Fibroblast of skin of left quadriceps (primary cell): ENCODE measurements at regions not wholly inside any gene's neighbourhood (a gene's known extent, or its start where the extent isn't known, plus 50 kb on each side); places are given as distances from the start of the nearest gene placed in this dataset.

Source experiments
- DNase-seq, 2 experiments: peaks; one replicate each; pipeline ENCODE4 v3.0.0-alpha.2; 2013; ENCODE audit warnings: low read depth in 2 of 2

DNA sequence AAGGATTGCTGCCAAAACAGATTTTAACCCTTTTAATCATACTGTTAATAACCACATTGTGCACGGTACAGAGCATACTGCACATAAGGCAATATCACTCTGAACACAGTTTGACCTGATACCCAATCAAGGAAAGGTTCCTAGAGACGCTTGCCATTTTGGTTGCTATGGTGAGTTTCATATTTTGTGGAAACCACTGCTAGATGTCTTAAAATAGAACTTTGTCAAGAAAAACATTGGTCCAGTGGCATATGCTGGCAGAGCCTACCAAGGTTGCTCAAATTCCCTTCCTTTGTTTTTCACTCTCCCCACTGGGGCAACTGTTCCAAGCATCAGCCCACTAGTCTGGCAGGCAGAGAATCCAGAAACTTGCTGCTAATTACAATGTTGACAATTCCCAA lies 114.8 kb upstream of the DPYD start:
- no peak for DNase-seq

DNA sequence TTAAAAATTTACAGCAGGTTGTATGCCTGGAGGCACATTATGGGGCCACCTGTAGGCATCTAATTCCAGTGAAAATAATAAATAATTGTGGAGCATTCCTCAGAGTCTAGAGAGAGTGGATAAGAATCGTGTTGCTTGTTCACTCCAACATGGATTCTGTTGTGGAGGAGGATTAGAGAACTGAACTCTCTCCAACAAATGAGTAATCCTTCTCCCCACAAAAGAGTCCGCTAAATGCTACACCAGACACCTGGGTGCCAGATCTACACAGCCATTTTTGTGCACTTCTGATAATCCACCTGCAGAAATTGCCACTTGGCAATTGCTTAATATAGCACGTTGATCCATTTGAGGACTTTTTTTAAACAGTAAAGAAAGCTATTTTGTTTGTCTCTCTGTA lies 113.7 kb upstream of the DPYD start:
- DNase-seq, result no peak

DNA sequence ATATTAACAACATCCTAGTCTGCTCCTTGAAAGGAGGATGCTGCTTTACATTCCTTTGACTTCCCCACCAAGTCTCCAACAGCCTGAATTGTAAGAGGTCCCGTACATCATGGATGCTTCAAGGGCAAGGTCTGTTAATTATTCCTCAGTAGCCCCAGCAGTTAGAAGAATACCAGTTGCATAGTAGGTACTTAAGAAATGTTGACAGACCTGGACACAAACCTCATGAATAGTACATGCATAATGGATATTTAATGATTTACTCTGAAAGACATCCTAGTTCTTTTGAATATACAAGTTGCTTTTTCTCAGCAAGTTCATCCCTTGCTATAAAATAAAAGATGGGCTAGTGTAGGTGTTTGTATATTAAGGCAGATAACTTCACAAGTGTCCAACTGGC lies 112.1 kb upstream of the DPYD start:
- no peak for DNase-seq

DNA sequence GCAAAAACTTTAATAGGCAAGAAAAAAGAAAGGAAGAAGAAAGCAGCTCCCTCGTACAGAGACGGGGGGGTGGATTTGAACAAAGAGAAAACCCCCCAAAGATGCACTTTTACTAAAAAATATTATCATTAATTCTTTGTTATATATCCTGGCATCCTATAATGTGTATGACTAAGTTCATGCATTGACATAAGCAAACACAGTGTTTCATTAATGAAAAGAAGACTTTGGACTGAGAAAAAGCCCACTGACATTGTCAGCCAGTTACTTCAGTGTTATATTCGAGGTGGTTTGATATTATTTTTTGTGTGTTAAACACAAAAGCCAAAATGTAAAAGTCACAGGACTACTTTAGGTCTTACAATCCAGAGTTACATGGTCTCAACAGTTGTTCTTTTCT lies 110.1 kb upstream of the DPYD start:
- DNase-seq, result no peak

DNA sequence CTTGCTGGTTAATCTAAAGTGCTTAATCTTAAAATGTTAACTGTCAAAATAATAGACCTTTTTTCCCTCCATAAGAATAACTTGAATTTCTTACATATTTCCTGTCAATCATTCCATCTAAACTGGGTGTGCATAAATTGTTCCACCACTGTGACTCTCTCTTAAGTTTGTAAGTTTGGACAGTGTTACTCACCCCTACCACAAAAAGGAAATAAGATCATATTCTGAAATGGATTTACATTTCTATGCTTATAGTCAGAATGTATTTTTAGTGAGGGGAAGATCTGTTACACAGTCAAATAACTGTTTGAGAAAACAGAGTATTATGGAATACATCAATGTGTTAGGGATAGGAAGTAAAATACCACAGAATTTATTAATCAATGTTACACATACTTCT lies 109.6 kb upstream of the DPYD start:
- DNase-seq, result no peak

DNA sequence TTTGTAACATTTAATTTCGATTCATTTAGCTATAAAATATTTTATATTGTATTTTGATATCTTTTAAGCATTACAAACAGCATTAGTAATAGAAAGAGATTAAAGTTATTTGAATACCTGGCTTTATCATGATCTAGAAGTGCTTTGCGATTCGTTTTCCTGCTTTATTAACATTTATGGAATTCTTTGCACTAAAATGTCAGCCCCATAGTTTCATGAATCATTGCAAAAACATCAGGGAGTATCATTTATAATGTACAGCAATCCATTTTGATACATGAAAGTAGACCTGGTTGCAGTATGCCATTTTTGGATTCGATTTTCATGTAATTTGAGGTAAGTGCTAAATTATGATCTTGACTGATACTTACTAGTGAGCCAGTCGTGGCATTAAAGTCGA lies 108.0 kb upstream of the DPYD start:
- DNase-seq, result no peak

DNA sequence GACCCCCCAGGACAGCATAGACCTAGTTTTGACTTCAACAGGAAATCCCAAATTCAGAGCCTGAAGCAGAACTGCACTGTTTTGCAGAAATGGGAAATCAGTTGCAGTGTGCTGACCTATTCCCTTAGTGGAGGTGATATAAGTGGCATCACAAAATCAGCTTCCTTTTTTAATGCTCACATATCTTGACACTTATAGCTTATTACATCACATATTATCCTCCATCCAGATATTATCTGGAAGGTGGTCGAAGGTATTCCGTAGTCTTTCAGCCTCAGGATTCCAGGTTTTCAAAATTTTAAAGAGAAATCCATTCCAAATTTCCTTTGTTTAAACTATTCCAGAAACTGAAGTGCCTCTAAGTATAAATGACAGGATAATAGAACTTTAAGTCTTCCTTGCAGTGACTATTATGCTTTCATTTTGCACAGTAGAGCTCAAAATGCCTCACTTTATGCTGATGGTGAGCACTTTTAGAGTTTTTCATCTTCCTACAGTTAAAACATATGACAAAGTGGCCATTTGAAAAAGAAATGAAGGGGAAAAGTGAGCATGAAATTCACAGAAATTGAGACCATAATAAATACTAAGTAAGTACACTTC lies 106.4 kb upstream of the DPYD start:
- no peak for DNase-seq

DNA sequence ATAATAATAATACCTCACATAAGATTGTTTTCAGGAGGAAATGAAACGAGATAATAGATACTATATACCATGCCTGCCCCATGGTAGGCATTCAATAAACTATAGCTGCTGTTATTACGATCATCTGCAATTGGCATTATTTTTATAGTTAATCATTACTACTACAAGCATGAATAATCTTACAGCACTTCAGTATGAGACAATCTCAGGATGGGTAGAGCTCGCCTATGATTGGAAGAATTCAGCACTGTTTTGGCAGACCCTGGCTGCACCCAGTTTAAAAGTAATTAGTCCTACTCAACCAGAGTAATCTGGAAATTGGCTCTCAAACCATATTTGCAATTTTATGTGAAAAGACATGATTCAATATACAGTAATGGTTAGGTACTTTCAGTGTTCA lies 105.0 kb upstream of the DPYD start:
- DNase-seq, result no peak

DNA sequence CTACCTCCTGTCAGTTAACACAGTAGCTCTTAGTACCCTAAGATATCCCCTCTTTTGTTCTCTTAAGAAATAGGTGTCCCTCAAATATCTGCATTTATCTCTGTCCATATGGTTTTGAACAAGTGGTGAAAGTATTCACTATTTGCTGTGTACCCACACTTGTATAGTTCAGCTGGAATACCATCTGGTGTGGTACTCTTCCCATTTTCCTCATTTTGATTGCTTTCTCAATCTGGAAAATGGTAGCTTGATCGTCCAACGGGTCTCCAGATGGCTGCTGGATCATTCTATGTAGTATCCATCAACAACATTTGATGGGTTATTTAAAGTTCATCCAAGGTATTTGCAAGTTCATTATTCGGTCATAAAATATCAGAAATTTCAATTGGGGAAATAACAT lies 100.3 kb upstream of the DPYD start:
- no peak for DNase-seq

DNA sequence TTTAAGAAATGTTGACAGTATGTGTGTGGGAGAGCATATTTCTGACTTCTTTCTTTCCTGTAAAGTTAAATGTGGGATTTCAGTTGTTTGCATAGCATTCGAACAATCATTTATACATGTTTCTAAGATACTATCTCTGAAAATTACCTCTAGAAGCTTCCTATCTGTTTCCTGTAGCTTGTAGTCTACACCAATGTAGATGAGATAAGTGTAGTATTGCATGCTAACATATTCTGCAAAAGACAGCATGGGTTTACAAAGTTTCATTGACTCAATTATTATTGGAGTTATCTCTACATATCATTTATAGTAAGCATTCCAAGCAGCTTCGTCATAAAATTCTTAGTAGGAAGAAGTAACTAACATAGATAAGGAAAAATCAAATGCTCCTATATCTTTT lies 98.9 kb upstream of the DPYD start:
- DNase-seq, result no peak

DNA sequence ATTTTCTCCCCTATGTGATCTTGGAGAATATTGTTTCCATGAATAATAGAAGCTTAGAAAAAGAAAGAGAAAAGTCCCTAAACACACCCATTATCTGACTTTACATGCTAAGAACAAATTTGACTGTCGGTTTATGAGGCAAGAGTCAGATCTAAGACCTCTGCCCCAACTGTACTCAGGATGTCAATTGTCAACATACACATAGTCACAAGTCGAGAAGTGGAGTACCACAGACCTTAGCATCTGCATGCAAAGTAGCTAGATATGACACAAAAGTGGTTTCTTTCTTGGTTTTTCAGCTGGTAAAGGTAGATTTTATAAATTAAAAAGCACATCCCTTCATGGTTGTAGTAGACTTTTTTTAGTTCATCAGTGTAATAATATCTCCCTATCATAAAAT lies 97.2 kb upstream of the DPYD start:
- DNase-seq, result no peak

DNA sequence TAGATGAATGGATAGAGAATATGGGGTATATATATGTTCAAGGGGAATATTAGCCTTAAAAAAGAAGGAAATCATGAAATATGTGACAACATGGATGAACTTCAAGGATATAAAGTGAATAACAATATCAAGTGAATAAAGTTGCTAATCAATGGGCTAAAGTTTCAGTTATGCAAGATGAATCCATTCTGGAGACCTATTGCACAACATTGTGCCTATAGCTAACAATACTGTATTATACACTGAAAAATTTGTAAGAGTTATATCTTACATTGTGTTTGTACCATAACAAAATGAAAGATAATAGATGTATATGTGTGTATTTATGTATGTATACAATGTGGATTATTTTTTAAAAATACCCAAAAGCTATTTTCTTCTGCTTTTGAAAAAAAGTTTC lies 96.3 kb upstream of the DPYD start:
- no peak for DNase-seq

DNA sequence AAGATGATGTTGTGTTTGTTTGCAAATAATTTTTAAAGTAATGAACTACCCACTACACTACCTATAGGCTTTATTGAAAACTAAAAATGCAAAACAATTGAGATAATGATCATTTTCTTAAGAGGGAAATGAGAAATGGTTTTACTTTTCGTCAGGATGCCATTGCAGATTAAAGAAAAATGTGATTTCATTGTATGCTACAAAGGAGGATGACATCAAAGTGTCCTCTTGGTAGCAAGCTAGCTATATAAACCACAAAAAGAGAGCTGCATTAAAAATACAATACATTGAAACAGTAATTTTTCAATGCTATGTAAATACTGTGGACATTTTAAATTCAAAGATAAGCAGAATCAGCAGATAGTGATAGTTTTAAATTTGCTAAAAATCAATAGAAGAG lies 87.5 kb upstream of the DPYD start:
- no peak for DNase-seq

DNA sequence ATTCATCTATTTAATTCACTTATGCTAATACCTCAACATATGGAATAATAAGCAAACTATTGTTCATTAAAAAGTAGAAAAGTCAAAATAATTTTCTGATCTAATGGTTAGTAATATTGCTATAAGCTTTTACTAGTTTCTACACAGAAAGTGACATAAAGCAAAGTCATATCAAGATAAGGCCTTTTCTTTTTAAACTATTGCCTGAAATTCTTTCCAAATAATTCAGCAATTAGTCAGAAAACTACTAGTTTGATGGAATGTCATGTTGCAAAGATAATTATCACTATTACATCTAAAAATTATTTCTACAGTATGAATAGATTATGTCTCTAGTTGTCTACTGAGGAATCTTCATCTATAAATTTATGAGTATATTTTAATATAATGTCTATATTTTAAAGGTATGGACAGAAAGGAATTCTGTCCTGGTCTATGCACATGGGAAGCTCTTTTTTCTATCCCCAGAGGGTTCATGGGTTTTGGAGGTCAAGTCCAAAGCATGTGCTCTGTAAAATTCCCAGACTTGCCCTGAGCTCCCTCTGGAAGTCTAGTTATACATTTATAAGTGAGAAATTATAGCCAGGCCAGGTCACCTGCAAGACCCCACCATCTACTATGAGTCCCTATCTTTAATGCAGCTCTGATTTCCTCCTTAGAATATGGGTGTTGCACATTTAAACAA lies 84.6 kb upstream of the DPYD start:
- peak in 1 of 2 experiments; percentile 33 for DNase-seq

DNA sequence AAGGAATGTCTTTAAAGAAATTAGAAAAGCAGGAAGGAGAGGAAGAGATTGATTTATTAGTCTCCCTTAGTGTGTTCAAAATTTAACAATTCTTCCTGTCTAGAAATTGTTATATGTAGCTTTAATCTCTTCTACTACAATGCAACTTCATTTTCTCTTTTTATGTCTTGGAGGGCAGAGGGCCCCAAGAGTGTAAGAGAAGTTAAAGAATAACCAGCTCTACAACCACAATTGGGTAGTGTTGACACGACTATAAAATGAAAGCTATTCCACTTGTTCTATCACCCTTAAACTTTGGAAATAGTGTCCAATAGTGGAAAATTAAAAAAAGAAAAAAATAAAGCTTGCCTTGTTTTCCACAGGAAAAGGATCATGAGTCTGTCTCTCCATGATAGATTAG lies 82.6 kb upstream of the DPYD start:
- no peak for DNase-seq

DNA sequence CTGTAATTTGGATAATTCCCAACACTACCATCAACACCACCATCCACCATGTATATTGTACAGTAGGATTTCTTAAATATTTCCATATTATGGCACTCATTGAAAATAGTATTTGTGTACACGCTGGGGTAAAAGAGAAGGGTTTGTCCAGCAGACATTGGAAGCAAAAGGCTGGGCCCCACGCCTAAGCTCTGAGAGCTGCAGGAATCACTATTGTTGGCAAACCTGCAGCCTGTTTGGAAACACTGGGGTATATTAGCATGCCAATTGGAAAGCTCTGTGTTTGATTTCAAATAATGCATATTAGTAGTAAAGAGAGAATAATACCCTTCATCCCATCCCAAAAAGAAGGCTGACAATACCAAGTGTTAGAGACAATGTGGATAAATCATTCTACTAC lies 81.5 kb upstream of the DPYD start:
- DNase-seq, result no peak

DNA sequence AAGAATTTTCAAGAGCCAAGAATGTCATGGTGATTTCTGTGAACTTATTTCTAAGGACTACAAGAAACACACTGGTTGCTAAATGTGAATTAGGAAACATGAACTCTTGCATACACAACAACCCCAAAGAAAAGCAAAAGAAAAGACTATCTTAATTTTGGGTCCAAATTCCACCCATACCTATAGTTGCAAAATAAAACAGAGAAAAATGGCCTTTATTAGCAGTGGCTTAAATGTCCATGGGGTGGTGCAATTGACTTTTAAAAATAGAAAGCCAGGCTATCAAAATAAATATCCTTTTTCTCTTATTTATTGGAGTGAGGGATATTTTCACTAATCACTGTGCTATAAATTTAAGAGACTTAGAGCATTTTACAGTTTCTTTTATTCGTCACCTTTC lies 80.9 kb upstream of the DPYD start:
- no peak for DNase-seq

DNA sequence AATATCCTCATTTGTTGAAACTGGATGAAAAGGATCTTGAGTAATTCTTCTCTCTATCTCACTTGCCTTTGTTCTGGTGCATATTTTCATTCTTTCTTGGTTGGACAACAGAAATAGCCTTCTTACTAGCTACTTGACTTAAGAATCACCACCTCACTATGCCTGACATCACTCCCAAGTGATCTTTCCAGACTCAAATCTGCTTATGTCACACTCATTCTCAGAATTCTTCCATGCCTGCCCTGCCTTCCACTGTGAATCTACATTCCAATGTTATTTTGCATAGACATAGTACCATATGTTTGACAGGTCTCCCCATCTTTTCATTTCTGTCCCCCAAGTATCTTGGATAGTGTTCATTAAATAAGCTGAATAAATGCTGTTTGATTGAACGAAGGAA lies 78.5 kb upstream of the DPYD start:
- DNase-seq, result peak; percentile 60 to 70

DNA sequence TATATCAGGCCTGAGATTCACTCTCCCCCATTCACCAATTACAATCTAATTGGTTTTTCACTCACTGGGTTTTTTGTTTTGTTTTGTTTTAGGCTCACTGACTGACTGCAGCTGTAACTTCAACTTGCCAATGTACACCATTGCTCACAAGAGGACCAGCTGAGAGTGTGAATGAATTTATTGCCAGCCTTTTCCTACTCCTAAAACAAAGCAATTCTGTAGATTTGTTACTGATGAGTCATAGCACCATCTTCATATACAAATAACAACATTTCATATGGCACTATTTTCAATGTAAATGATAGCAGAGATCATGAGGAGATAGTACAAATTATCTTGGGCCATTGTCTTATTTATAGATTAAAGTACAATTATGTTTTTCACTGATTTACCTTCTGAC lies 76.0 kb upstream of the DPYD start:
- no peak for DNase-seq

DNA sequence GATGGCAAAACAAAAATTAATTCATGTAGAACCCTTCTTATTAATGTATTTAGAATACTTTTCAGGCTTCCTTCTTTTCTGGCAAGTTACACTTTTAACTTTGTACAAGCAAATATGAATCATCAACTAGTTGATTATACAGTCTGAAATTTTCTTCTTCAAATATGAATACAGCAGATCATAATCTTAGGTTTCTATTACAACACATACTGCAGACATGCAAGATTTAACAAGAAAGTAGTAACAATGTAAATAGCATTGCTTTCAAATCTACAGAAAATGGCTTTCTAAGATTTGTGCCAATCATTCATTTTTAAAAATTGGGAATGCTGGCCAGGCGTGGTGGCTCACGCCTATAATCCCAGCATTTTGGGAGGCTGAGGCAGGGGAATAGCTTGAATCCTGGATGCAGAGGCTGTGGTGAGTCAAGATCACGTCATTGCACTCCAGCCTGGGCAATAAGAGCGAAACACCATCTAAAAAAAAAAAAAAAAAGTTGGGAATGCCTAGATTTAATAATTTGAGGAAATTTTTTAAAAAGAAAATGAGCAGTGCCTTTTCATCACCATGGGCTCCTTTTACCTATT lies 68.4 kb upstream of the DPYD start:
- DNase-seq, result no peak

DNA sequence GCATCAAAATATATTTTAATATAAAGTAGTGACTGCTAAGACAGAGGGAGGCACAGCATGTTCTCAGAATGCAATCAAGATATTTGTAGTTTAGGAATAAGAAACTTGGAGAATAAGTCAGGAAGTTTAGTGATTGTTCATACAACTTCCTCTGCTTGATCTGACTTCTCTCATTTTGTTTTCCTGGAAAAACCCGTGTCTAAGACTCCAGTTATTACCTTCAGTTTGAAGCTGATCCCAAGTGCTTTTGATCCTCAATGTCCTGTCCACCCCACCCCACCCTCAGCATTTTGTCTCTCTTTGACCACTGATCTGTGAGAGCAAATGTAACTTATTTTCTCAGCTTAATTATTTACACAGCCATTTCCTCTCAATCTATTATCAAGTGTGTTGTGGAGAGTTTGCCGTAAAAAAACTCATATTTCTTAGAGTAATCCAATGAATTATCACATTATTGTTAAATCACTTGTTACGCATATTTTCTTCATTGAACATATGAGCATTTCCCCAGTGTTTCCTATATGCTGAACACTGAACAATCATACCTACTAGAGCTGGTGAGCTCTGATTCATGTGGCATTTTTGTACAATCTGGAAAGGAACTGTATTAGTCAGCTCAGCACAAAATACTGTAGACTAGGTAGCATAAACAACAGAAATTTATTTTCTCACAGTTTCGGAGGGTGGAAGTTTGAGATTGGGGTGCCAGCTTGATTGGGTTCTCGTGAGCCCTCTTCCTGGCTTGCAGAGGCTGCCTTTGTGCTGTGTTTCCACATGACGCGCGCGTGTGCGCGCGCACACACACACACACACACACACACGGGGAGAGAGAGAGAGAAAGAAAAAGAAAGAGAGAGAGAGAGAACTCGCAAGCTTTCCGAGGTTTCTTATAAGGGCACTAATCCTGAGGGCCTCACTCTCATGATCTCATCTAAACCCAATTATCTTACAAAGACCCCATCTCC lies 65.5 kb upstream of the DPYD start:
- no peak for DNase-seq

DNA sequence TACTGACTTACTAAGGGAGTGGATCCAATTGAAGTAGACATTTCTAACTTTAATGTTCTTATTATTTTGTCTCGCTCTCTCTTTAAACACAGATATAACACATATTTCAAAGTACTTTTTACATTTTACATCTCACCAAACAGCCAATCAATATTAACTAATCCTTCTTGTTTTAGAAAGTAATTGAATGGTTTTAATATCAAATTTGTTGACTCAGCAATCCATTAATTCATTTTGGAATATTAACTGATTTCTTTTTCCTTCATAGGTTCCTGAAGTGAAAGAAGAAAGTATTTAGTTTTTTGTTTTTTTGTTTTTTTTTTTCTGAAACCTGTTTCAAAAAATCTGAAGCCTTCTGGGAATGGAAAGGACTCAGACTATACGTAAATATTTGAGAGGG lies 62.3 kb upstream of the DPYD start:
- no peak for DNase-seq

DNA sequence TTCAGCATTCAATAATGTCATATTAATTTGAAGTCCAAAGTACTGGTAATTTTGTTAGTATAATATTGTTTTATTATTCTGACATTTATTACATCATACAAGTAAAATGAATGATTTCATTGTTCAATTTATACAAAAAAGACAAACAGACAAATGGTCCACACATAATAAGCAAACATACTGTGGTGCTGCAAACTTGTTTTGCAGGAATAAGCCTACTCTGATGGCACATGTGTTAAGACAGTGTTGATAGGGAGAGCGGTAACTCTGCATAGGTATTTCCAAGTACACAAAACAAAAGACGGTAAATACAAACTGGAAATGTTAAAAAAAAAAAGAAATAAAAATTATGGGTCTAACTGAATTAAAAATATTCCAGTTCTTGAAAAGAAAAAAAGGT lies 59.7 kb upstream of the DPYD start:
- DNase-seq, result no peak
